ENCODE measurements at regions not wholly inside any gene's neighbourhood (a gene's known extent, or its start where the extent isn't known, plus 50 kb on each side); places are given as distances from the start of the nearest gene placed in this dataset.

GRCh38 chr12:24565300-24565699 is 383.6 kb downstream of the BCAT1 start:
- H3K9me3 Mint-ChIP-seq (ENCODE audit: unreplicated experiment) = no peaks in the 10 kb centered on the region
- H3K27me3 Mint-ChIP-seq (ENCODE audit: unreplicated experiment) = no peaks in the 10 kb centered on the region
- peaks cover 17% of the 10 kb centered on the region for H3K4me1 Mint-ChIP-seq (ENCODE audit: unreplicated experiment)
- no peaks in the 10 kb centered on the region for H3K36me3 Mint-ChIP-seq (ENCODE audit: unreplicated experiment)
- no peak for TF ChIP-seq CTCF (IDR thresholded peaks at IDR 0.05)
- DNase-seq (ENCODE audit: extremely low spot score, unreplicated experiment) = no peak
- no peak overlapping the region for H3K4me3 Mint-ChIP-seq (ENCODE audit: unreplicated experiment)
- H3K27ac Mint-ChIP-seq (ENCODE audit: unreplicated experiment) = no peak overlapping the region

- no peak for DNase-seq (ENCODE audit: extremely low spot score, unreplicated experiment)
- H3K9me3 Mint-ChIP-seq (ENCODE audit: unreplicated experiment) = no peaks in the 10 kb centered on the region
- TF ChIP-seq CTCF (IDR thresholded peaks at IDR 0.05) = no peak
- H3K27me3 Mint-ChIP-seq (ENCODE audit: unreplicated experiment) = no peaks in the 10 kb centered on the region
- peaks cover 24% of the 10 kb centered on the region for H3K4me1 Mint-ChIP-seq (ENCODE audit: unreplicated experiment)
- H3K27ac Mint-ChIP-seq (ENCODE audit: unreplicated experiment) = peak overlapping the region; percentile 76
- peak overlapping the region; percentile 98 for H3K4me3 Mint-ChIP-seq (ENCODE audit: unreplicated experiment)
- H3K36me3 Mint-ChIP-seq (ENCODE audit: unreplicated experiment) = no peaks in the 10 kb centered on the region
These were observed 386.0 kb downstream of the BCAT1 start for GRCh38 chr12:24562771-24563431.

GRCh38 chr12:24561882-24562770 is 386.8 kb downstream of the BCAT1 start:
- Mint-ChIP-seq H3K4me3 (ENCODE audit: unreplicated experiment) (peak overlapping the region; percentile 98), H3K27ac (ENCODE audit: unreplicated experiment) (peak overlapping the region; percentile 84), H3K27me3 (ENCODE audit: unreplicated experiment) (no peaks in the 10 kb centered on the region), H3K36me3 (ENCODE audit: unreplicated experiment) (no peaks in the 10 kb centered on the region), H3K9me3 (ENCODE audit: unreplicated experiment) (no peaks in the 10 kb centered on the region), H3K4me1 (ENCODE audit: unreplicated experiment) (peaks cover 24% of the 10 kb centered on the region)
- DNase-seq (ENCODE audit: extremely low spot score, unreplicated experiment) = peak; percentile 89
- TF ChIP-seq CTCF (IDR thresholded peaks at IDR 0.05) = no peak

- TF ChIP-seq CTCF (IDR thresholded peaks at IDR 0.05) = no peak
- Mint-ChIP-seq H3K27me3 (ENCODE audit: unreplicated experiment) (no peaks in the 10 kb centered on the region), H3K4me1 (ENCODE audit: unreplicated experiment) (peaks cover 24% of the 10 kb centered on the region), H3K36me3 (ENCODE audit: unreplicated experiment) (no peaks in the 10 kb centered on the region), H3K9me3 (ENCODE audit: unreplicated experiment) (no peaks in the 10 kb centered on the region), H3K27ac (ENCODE audit: unreplicated experiment) (peak overlapping the region; percentile 84), H3K4me3 (ENCODE audit: unreplicated experiment) (peak overlapping the region; percentile 98)
- DNase-seq (ENCODE audit: extremely low spot score, unreplicated experiment) = no peak
These were observed 387.5 kb downstream of the BCAT1 start for GRCh38 chr12:24561411-24561871.

GRCh38 chr12:24560831-24561271 is 388.1 kb downstream of the BCAT1 start:
- Mint-ChIP-seq H3K27ac (ENCODE audit: unreplicated experiment) (peak overlapping the region; percentile 84), H3K4me3 (ENCODE audit: unreplicated experiment) (peak overlapping the region; percentile 98), H3K4me1 (ENCODE audit: unreplicated experiment) (peaks cover 24% of the 10 kb centered on the region), H3K27me3 (ENCODE audit: unreplicated experiment) (no peaks in the 10 kb centered on the region), H3K36me3 (ENCODE audit: unreplicated experiment) (no peaks in the 10 kb centered on the region), H3K9me3 (ENCODE audit: unreplicated experiment) (no peaks in the 10 kb centered on the region)
- peak; percentile 7 for TF ChIP-seq CTCF (IDR thresholded peaks at IDR 0.05)
- no peak for DNase-seq (ENCODE audit: extremely low spot score, unreplicated experiment)
